Astrocyte (in vitro differentiated cells and primary cell): ENCODE measurements at regions not wholly inside any gene's neighbourhood (a gene's known extent, or its start where the extent isn't known, plus 50 kb on each side); places are given as distances from the start of the nearest gene placed in this dataset.

Source experiments
- DNase-seq: peaks from one replicate; pipeline ENCODE4 v3.0.0-alpha.2; 2010; ENCODE audit warnings: low read depth
- FAIRE-seq: peaks from 2 replicates; lab custom pipeline; 2011; peaks lifted over from hg19 to GRCh38; lab: Jason Lieb, UNC
- H2AFZ ChIP-seq: 2 replicates; pipeline ENCODE4 v1.6.0; 2012; ENCODE audit warnings: low read depth, low read length, inconsistent platforms
- H3K27ac ChIP-seq: 2 replicates; pipeline ENCODE4 v1.5.1; 2011; ENCODE audit warnings: low read depth, low read length, inconsistent platforms
- H3K27me3 ChIP-seq: 2 replicates; pipeline ENCODE4 v1.6.0; 2011; ENCODE audit warnings: low read length, inconsistent platforms; ENCODE audit not compliant: insufficient read depth
- H3K36me3 ChIP-seq: 2 replicates; pipeline ENCODE4 v1.5.1; 2011; ENCODE audit warnings: low read length, inconsistent platforms; ENCODE audit not compliant: insufficient read depth
- H3K4me1 ChIP-seq: 2 replicates; pipeline ENCODE4 v1.5.1; 2011; ENCODE audit warnings: low read length, inconsistent platforms; ENCODE audit not compliant: insufficient read depth
- H3K4me2 ChIP-seq: 2 replicates; pipeline ENCODE4 v1.6.0; 2012; ENCODE audit warnings: low read length, inconsistent platforms
- H3K4me3 ChIP-seq: 2 replicates; pipeline ENCODE4 v1.5.1; 2011; ENCODE audit warnings: low read depth, mild to moderate bottlenecking, low read length, inconsistent platforms; ENCODE audit not compliant: insufficient read depth
- H3K79me2 ChIP-seq: 2 replicates; pipeline ENCODE4 v1.6.0; 2012; ENCODE audit warnings: mild to moderate bottlenecking, low read length, inconsistent platforms; ENCODE audit not compliant: insufficient read depth
- H3K9ac ChIP-seq: 2 replicates; pipeline ENCODE4 v1.6.0; 2012; ENCODE audit warnings: mild to moderate bottlenecking, low read length, inconsistent platforms
- H3K9me3 ChIP-seq: 2 replicates; pipeline ENCODE4 v1.5.1; 2012; ENCODE audit warnings: low read depth, mild to moderate bottlenecking, low read length, inconsistent platforms; ENCODE audit not compliant: insufficient read depth
- H4K20me1 ChIP-seq: 2 replicates; pipeline ENCODE4 v1.6.0; 2012; ENCODE audit warnings: low read length, inconsistent platforms; ENCODE audit not compliant: insufficient read depth
- H3K27ac Mint-ChIP-seq: one replicate; pipeline ENCODE4 v1.8.0; 2021; ENCODE audit warnings: mild to moderate bottlenecking, mixed read lengths; ENCODE audit not compliant: unreplicated experiment
- H3K27me3 Mint-ChIP-seq: one replicate; pipeline ENCODE4 v1.8.0; 2021; ENCODE audit warnings: low read depth, mixed read lengths; ENCODE audit not compliant: unreplicated experiment
- H3K36me3 Mint-ChIP-seq: one replicate; pipeline ENCODE4 v1.8.0; 2021; ENCODE audit warnings: low read depth, mixed read lengths; ENCODE audit not compliant: unreplicated experiment
- H3K4me1 Mint-ChIP-seq: one replicate; pipeline ENCODE4 v1.8.0; 2021; ENCODE audit warnings: low read depth, mixed read lengths; ENCODE audit not compliant: unreplicated experiment
- H3K4me3 Mint-ChIP-seq: one replicate; pipeline ENCODE4 v1.8.0; 2021; ENCODE audit warnings: mild to moderate bottlenecking, moderate library complexity, mixed read lengths; ENCODE audit not compliant: unreplicated experiment
- H3K9me3 Mint-ChIP-seq: one replicate; pipeline ENCODE4 v1.8.0; 2021; ENCODE audit warnings: mild to moderate bottlenecking, mixed read lengths; ENCODE audit not compliant: unreplicated experiment
- EZH2 ChIP-seq: IDR thresholded peaks from 2 replicates; pipeline ENCODE4 v1.6.1; 2012; ENCODE audit warnings: mild to moderate bottlenecking, low read length, inconsistent platforms; ENCODE audit not compliant: insufficient read depth
- TF ChIP-seq, protein P1 (sequence below): IDR thresholded peaks from 2 replicates; pipeline ENCODE4 v1.5.1; 2011; ENCODE audit warnings: low read depth, mild to moderate bottlenecking, inconsistent platforms, low read length, moderate library complexity; ENCODE audit not compliant: insufficient read depth

DNA sequence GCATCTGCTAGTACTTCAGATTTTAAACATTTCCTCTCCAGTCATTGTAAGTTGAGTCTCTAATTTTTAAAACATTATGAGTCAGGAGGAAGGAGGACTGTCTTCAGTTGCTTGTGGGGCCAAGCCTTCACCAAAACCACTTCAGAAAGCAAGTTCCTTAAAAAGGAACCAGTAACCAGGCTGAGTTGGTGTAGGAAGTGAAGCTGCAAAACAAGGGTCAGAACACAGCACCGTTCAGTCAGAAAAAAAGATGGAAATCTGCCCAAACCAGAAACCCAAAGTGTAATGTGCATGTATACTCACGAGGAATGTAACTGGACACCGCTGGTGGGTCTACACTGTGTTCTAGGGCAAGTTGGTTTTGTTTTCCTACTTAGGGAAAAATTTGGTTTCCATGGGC is 402.1 kb downstream of the SETD4 start:
- H3K27ac Mint-ChIP-seq, result peak overlapping the region; percentile 78
- H3K27me3 Mint-ChIP-seq, result no peaks in the 10 kb centered on the region
- Histone ChIP-seq H3K4me1 (peaks cover 12% of the 10 kb centered on the region), H3K27ac (peak overlapping the region; percentile 11), H3K27me3 (no peaks in the 10 kb centered on the region), H3K9ac (no peak overlapping the region), H3K36me3 (no peaks in the 10 kb centered on the region), H3K79me2 (no peaks in the 10 kb centered on the region), H3K9me3 (no peaks in the 10 kb centered on the region), H4K20me1 (no peaks in the 10 kb centered on the region), H3K4me2 (peak overlapping the region; percentile 61), H3K4me3 (no peak overlapping the region), H2AFZ (no peak overlapping the region)
- H3K36me3 Mint-ChIP-seq, result peaks cover 2% of the 10 kb centered on the region
- H3K4me1 Mint-ChIP-seq, result peaks cover 15% of the 10 kb centered on the region
- TF ChIP-seq EZH2, result no peak
- TF ChIP-seq, protein P1, sequence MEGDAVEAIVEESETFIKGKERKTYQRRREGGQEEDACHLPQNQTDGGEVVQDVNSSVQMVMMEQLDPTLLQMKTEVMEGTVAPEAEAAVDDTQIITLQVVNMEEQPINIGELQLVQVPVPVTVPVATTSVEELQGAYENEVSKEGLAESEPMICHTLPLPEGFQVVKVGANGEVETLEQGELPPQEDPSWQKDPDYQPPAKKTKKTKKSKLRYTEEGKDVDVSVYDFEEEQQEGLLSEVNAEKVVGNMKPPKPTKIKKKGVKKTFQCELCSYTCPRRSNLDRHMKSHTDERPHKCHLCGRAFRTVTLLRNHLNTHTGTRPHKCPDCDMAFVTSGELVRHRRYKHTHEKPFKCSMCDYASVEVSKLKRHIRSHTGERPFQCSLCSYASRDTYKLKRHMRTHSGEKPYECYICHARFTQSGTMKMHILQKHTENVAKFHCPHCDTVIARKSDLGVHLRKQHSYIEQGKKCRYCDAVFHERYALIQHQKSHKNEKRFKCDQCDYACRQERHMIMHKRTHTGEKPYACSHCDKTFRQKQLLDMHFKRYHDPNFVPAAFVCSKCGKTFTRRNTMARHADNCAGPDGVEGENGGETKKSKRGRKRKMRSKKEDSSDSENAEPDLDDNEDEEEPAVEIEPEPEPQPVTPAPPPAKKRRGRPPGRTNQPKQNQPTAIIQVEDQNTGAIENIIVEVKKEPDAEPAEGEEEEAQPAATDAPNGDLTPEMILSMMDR, result no peak
- H3K4me3 Mint-ChIP-seq, result no peak overlapping the region
- peak; percentile 94 for DNase-seq
- FAIRE-seq, result peak; percentile 20
- peaks cover 3% of the 10 kb centered on the region for H3K9me3 Mint-ChIP-seq

DNA sequence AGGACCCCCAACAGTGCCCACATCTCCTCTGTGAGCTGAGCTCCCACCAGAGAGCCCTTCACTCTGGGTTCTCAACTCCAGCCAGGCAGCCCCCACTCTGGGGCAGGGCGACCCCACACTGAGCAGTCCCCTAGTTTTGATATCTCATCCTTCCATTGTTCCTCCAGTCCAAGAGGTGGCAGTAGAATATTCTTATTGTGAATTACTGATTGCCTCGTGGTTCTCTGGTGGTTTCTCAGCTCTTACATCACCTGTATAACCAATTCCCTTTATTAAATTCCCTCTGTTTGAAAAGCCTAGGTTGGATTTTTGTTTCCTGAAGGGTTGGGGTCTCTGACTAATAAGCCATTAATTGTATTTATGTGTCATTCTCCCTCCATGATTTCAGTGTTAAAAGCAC is 407.5 kb downstream of the SETD4 start:
- TF ChIP-seq, protein P1, result no peak
- TF ChIP-seq EZH2, result no peak
- Histone ChIP-seq H3K79me2 (no peaks in the 10 kb centered on the region), H2AFZ (no peak overlapping the region), H3K9me3 (no peaks in the 10 kb centered on the region), H3K4me2 (no peak overlapping the region), H3K36me3 (no peaks in the 10 kb centered on the region), H4K20me1 (no peaks in the 10 kb centered on the region), H3K9ac (no peak overlapping the region), H3K27ac (no peak overlapping the region), H3K4me3 (no peak overlapping the region), H3K4me1 (peaks cover 9% of the 10 kb centered on the region), H3K27me3 (no peaks in the 10 kb centered on the region)
- H3K4me3 Mint-ChIP-seq, result no peak overlapping the region
- peaks cover 3% of the 10 kb centered on the region for H3K9me3 Mint-ChIP-seq
- FAIRE-seq (no peak), DNase-seq (no peak)
- H3K27ac Mint-ChIP-seq, result no peak overlapping the region
- H3K27me3 Mint-ChIP-seq, result peaks cover 3% of the 10 kb centered on the region
- H3K36me3 Mint-ChIP-seq, result peaks cover 2% of the 10 kb centered on the region
- H3K4me1 Mint-ChIP-seq, result peaks cover 9% of the 10 kb centered on the region

DNA sequence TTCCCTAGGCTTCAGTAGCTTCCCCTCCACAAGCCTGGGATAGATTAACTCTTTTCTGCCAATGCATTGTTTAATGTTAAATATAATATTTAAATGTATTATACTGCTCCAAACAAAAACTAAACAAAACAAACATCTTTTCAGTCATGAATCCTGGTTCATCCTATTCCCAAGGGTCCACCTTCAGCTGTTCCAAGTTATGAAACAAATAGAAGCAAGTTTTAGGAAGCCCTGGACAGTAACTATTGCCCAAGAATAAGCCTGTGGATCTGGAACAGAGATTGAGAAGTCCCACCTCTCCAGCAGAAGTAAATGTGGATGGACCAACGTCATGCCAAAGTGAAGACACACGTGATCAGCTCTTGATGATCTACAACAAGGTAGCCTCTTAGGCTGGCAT is 408.1 kb downstream of the SETD4 start:
- no peaks in the 10 kb centered on the region for H4K20me1 ChIP-seq
- no peaks in the 10 kb centered on the region for H3K9me3 ChIP-seq
- FAIRE-seq (no peak), DNase-seq (no peak)
- no peak for TF ChIP-seq EZH2
- TF ChIP-seq, protein P1, result no peak
- Mint-ChIP-seq H3K27me3 (peaks cover 3% of the 10 kb centered on the region), H3K36me3 (peaks cover 2% of the 10 kb centered on the region), H3K9me3 (peaks cover 3% of the 10 kb centered on the region), H3K4me3 (no peak overlapping the region), H3K4me1 (peaks cover 5% of the 10 kb centered on the region), H3K27ac (no peak overlapping the region)
- H2AFZ ChIP-seq, result no peak overlapping the region
- no peak overlapping the region for H3K4me3 ChIP-seq
- H3K36me3 ChIP-seq, result no peaks in the 10 kb centered on the region
- H3K4me2 ChIP-seq, result no peak overlapping the region
- H3K27me3 ChIP-seq, result no peaks in the 10 kb centered on the region
- H3K9ac ChIP-seq, result no peak overlapping the region
- H3K79me2 ChIP-seq, result no peaks in the 10 kb centered on the region
- H3K27ac ChIP-seq, result no peak overlapping the region
- H3K4me1 ChIP-seq, result peaks cover 6% of the 10 kb centered on the region
